NB4 (cell line): ENCODE measurements at regions not wholly inside any gene's neighbourhood (a gene's known extent, or its start where the extent isn't known, plus 50 kb on each side); places are given as distances from the start of the nearest gene placed in this dataset.

Experiments
- DNase-seq: peaks from one replicate; pipeline ENCODE4 v3.0.0; 2010; ENCODE audit warnings: low read depth
- H3K4me3 ChIP-seq: one replicate; pipeline ENCODE4 v1.5.1; 2011; ENCODE audit warnings: mild to moderate bottlenecking, low read depth, low read length, moderate library complexity
- MYC ChIP-seq: IDR thresholded peaks from 2 replicates; pipeline ENCODE4 v1.6.1; 2011; ENCODE audit warnings: low read depth, low read length
- POLR2A ChIP-seq: IDR thresholded peaks from 2 replicates; pipeline ENCODE4 v1.6.1; 2011; ENCODE audit warnings: mild to moderate bottlenecking; ENCODE audit not compliant: insufficient read length; ENCODE audit errors: extremely low read depth
- TF ChIP-seq, protein P1 (sequence below): IDR thresholded peaks from 2 replicates; pipeline ENCODE4 v1.6.1; 2011; ENCODE audit warnings: low read depth, low read length
- TF ChIP-seq, protein P2 (sequence below): IDR thresholded peaks from one replicate; pipeline ENCODE4 v1.5.1; 2012; ENCODE audit warnings: low read depth, low read length

DNA sequence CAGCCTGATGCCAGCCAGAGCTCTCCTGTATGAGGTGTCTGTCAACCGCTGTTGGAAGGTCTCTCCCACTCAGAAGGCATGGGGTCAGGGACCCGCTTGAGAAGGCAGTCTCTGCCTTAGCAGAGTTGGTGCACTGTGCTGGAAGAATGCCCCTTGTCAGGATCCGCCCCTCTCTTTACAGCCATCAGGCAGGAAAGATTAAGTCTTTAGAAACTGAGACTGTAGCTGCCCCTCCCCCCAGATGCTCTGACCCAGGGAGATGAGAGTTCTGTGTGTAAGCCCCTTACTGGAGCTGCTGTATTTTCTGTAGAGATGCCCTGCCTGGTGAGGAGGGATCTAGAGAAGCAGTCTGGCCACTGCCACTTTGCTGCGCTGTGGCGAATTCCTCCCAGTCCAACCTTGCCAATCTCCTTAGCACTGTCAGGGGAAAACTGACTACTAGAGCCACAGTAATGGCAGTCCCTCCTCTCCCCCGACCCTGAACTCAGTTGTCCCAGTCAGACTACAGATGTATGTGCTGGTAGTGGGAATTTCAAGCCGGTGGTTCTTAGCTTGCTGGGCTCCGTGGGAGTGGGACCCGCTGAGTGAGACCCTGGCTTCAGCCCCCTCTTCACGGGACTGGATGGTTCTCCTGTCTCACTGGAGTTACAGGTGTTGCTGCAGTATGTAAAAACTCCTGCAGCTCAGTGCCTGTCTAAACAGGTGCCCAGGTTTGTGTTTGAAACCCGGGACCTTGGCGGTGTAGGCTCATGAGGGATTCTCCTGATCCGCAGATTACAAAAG is 285.5 kb upstream of the ZWINT start:
- no peak for DNase-seq
- TF ChIP-seq MYC, result no peak
- no peak for TF ChIP-seq POLR2A
- TF ChIP-seq, protein P1, sequence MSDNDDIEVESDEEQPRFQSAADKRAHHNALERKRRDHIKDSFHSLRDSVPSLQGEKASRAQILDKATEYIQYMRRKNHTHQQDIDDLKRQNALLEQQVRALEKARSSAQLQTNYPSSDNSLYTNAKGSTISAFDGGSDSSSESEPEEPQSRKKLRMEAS, result no peak
- TF ChIP-seq, protein P2, sequence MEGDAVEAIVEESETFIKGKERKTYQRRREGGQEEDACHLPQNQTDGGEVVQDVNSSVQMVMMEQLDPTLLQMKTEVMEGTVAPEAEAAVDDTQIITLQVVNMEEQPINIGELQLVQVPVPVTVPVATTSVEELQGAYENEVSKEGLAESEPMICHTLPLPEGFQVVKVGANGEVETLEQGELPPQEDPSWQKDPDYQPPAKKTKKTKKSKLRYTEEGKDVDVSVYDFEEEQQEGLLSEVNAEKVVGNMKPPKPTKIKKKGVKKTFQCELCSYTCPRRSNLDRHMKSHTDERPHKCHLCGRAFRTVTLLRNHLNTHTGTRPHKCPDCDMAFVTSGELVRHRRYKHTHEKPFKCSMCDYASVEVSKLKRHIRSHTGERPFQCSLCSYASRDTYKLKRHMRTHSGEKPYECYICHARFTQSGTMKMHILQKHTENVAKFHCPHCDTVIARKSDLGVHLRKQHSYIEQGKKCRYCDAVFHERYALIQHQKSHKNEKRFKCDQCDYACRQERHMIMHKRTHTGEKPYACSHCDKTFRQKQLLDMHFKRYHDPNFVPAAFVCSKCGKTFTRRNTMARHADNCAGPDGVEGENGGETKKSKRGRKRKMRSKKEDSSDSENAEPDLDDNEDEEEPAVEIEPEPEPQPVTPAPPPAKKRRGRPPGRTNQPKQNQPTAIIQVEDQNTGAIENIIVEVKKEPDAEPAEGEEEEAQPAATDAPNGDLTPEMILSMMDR, result no peak
- H3K4me3 ChIP-seq, result no peak overlapping the region

GRCh38 chr10:56633876-56634452 is 272.9 kb upstream of the ZWINT start:
- DNase-seq, result no peak
- TF ChIP-seq, protein P1, result no peak
- TF ChIP-seq MYC (no peak), POLR2A (no peak)
- TF ChIP-seq, protein P2, result no peak
- H3K4me3 ChIP-seq, result no peak overlapping the region

- TF ChIP-seq MYC (no peak), POLR2A (no peak)
- TF ChIP-seq, protein P1, result no peak
- TF ChIP-seq, protein P2, result no peak
- no peak for DNase-seq
- H3K4me3 ChIP-seq, result no peak overlapping the region
These were observed 271.5 kb upstream of the ZWINT start for GRCh38 chr10:56632537-56632936.

GRCh38 chr10:56624082-56624481 is 263.0 kb upstream of the ZWINT start:
- DNase-seq, result no peak
- no peak overlapping the region for H3K4me3 ChIP-seq
- TF ChIP-seq POLR2A, result no peak
- TF ChIP-seq, protein P2, result no peak

DNA sequence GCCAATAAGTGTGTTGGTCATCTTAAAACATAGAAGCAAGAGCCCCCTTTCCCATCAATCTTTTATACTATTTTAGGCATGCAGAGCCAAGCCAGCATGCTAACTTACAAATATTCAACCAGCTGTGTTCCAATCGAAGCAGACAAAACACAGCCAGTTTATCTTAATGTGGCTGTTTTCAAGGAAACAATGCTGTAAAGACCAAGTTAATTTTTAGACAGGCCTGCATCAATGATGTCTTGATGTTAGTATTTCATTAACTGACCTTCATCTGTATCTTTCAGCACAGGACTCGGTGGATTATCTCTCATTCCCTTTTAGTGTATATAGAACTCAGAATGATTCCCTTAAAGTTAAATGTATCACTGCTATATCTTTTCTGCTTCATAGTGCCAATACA is 262.0 kb upstream of the ZWINT start:
- H3K4me3 ChIP-seq, result no peak overlapping the region
- DNase-seq, result no peak
- TF ChIP-seq MYC, result no peak
- TF ChIP-seq, protein P1, result no peak
- TF ChIP-seq, protein P2, result no peak
- TF ChIP-seq POLR2A, result no peak
